ENCODE measurements at regions not wholly inside any gene's neighbourhood (a gene's known extent, or its start where the extent isn't known, plus 50 kb on each side); places are given as distances from the start of the nearest gene placed in this dataset.

- DNase-seq, result no peak
Measured at GRCh38 chr2:238727585-238728329, 120.1 kb upstream of the TWIST2 start.

- DNase-seq, result no peak
Measured at GRCh38 chr2:238728330-238729260, 119.3 kb upstream of the TWIST2 start.

DNA sequence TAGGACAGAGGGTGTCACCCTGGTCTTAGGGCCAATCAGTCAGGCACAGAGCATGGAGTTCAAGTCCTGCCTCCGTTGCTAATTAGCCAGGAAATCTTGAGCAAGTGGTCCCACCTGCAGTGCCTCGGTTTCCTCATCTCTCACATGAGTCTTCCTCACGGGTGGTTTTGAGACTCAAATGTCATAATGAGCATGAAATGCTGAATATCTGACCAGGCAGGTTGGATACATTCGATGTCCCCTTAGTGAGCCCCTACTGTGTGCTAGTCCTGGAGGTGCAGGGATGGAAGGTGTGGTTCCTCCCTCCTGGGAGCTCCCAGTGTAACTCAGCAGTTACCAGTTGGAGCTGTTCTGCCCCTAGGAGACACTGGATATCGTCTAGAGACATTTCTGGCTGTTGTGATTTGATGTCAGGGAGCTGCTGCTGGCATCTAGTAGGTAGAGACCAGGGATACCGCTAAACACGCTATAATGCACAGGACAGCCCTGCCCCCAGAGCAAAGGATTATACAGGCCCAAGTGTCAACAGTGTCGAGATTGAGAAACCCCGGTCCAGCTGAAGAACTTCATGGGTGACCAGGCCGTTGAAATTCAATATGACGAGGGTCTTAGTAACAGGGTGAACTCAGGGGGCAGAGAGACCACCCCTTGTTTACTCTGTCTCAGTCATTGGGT, 118.5 kb upstream of the TWIST2 start:
- no peak for DNase-seq

DNA sequence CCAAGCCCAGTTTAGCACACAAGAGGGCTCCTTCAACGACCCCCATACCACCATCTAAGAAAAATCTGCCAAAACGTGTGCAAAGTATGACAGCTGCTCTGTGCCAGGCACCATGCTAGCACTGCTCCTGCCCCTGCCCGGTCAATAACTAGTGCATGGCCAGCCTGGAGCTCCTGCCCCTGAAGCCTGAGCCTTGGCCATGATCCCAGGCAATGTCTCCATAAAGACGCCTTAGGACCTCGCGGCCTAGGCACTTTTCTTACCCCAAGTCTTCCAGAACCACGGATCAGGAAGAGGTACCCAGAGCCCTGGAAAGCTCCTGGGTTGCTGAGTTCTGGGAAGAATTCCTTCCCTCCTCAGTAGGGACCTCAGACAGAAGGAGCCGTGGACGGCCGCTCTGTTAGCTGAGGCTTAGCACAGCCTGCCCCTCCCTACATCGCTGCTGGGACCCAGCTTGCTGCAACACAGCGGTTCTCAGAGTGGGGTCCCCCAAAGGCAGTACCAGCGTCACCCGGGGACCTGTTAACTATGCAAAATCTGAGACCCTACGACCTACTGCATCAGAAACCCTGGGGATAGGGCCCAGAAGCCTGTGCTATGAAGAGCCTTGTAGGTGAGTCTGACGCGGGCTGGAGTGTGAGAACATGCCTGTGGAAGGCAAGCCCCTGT, 117.8 kb upstream of the TWIST2 start:
- DNase-seq, result no peak

- no peak for DNase-seq
Measured at GRCh38 chr2:238730881-238731280, 117.0 kb upstream of the TWIST2 start.

- DNase-seq, result no peak
Measured at GRCh38 chr2:238731961-238732360, 115.9 kb upstream of the TWIST2 start.

DNA sequence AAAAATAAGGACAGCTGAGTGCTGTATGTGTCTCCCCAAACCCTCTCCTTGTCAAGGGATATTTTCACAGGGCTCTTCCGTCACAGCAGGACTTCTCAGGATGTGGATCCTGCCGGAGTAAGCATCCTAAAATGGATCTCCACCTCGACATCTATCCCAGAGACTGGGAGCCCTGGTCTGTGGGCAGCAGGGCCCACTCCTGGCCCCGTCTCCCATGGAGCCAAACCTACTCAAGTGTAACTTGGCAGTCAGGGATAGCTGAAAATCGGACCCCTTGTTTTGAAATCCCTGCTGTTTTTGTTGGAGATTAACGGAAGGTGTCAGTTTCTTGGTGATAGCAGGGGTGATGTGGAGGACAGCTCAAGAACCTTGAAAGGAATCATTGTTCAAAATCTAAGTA, 109.0 kb upstream of the TWIST2 start:
- DNase-seq, result no peak

GRCh38 chr2:238739668-238740067, 108.2 kb upstream of the TWIST2 start:
- no peak for DNase-seq

DNA sequence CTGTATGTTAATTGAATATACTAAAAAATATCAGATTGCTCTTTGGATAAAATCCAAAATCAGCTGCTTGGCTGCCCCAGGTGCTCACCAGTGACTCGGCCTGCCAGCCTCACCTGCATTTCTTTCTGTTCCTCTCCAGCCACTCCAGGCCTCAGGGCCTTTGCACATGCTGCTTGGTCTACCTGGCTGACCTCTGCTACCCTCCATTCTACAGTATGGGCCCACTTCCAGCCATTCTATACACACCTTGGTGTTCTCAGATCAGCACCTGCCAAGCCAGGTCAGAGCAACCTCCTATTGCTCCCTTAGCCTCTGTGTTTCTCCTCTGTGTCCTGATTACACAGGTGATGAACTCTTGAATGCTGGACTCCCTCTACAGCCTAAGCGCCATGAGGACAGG, 106.6 kb upstream of the TWIST2 start:
- no peak for DNase-seq

DNA sequence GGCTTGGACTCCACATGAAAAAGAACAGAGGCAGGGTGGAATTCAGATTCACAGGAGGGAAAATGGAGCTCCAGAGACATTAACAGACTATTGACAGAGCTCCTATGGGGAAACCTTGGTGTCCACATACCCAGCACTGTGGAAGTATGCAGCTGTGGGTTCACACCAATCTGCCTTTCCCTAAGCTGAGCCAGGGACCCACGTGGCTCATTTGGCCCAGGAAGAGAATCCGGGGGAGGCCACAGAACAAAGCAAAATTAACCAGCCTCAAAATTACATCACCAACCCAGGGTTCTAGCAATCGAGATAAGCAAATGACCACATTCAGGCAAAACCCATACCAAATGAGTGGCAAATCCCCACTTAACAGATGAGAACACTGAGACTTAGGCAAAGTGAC, 105.8 kb upstream of the TWIST2 start:
- no peak for DNase-seq

GRCh38 chr2:238742664-238743063, 105.2 kb upstream of the TWIST2 start:
- DNase-seq, result no peak

DNA sequence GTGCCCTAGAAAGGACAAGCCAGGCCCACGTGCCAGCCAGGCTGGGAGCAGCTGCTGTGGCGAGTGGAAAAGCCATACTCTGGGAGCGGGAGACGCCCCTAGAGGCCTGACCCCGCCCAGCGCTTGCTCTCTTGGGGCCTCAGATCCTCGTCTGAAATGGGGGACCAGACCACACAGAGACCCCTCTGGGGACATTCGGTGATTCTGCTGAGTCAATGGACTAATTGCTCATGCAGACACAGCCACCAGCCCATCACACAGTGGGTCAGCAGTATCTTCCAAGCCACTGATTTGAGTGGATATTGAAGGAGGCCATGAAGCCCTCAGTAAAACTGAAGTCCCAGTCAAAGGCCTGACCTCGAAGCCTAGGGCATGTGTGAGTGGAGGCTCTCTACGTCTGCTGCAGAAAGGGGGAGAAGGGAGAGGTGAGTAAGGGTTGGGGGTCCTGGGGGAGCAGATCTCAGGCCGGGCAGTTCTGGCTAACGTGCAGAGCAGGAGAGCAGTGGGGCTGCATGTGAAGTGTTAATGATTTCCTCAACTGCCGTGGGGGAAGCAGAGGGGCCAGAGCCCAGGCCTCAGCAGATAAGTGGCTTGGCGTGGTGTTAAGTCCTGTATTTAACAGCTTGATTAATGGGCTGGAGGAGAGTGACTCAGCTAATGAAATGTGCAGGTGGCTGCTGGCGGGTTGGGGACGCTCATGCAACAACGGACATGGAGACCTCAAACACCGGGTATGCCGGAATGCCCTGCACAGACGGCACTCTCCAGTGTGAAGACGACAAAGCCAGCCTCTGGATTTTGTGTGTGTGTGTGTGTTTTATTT, 104.4 kb upstream of the TWIST2 start:
- no peak for DNase-seq

DNA sequence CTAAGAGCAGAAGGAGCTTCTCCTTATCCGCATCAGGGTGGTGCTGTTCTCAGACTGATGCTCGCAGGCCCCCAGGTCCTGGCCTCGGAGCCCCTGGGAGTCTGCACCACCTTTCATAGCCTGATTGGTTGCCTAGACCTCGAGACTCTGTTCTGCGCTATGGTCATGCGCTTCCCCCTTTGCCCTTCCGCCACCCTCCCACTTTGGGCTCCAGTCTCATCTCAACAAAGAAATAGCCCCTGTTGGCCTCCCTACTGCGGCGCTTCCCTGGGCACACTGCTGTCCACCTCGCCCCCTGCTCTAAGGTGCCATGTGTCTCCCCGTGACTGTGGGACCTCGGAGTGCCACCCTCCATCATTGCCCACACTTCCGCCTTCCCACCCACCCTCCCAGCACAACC, 102.9 kb upstream of the TWIST2 start:
- DNase-seq, result no peak

DNA sequence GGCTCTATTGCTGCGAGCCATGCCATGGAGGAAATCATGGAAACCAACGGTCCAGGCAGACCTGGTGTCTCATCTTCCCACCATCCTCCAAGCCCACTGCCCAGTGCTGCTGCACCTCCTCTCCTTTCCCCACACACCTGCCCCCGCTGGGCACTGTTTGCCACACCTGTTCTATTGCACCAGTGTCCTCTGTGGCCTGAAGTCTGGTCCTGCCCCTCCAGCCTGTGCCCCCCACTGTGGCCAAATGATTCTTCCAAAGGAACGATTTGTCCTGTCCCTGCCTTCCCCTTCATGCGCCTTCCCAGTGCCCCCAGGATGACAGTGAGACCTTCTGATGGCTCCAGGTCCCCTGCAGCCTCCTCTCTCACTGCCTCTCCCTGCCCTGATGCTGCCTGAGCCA, 101.9 kb upstream of the TWIST2 start:
- DNase-seq, result no peak

DNA sequence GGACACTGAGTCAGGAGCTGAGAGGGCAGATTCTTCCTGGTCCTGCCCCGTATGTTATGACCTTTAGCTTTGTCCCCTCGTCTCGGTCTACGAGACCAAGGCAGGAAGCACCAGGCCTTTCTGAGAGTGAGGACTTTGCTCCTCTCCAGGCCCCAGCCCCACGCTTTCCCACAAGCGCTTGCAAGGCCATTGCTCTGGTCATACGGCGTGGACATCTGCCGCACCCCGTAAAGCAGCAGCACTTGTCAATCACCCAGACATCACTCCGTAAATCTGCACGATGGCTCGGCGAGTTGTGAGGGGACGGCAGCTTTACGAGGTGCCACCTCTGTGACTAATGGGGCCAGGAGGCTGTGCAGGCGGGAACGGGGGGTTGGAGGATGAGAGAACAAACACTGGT, 100.8 kb upstream of the TWIST2 start:
- DNase-seq, result no peak

DNA sequence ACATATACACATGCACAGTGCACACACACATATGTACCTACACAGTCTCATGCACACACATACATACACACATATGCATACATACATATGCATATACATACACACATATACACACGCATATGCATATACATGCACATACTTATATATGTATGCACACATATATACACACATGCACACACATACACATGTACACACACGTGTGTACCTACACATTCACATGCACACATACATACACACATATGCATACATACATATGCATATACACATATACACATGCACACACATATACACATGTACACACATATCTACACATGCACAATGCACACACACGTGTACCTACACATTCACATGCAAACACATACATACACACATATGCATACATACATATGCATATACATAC, 100.3 kb upstream of the TWIST2 start:
- DNase-seq, result no peak

DNA sequence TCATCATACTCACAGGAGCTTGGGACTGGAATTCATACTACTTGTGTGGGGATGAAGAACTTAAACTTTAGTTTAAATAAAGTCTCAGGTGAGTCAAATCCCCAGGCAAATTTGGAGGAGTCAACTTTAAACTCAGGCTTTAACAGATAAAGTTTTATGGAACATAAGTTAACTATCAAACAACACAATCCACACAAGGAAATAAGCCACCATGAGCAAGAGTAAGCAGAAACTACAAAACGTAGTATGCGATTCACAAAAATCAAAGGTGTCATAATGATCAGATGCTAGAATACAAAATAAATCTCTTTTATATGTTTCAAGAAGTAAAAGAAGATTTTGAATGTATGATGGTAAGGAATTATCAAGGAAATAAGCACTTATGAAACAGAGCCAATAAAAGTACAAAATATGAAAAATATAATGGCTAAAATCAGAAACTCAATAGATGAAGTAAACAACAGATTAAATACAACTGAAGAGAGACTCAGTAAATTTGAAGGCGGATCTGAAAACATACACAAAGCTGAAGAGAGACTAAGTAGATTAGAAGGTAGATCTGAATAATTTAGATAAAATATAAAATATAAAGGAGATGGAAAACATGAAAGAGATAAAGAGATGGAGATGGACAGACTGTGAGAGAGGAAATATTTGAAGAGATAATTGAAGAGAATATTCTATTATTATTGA, 97.5 kb upstream of the TWIST2 start:
- DNase-seq, result no peak

GRCh38 chr2:238754259-238754658, 93.6 kb upstream of the TWIST2 start:
- no peak for DNase-seq

DNA sequence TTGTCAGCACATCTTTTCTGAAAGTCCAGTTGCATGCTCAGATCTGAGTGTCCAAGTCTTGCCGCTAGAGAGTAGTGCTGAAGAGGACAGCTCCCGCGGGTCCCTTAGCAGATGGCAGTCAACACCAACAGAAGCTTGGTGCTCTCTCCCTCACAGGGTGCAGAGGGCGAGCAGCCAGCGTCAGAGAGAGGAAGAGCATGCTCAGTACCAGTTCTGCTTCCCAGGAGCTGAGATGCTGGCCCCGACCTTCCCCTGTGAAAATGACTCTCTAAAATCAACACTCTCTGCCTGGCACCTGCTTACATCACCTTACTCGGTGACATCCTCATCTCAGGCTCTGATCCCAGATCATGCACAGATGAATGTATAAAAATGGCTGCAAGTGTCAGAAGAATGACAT, 86.0 kb upstream of the TWIST2 start:
- peak; percentile 28 for DNase-seq

- peak; percentile 24 for DNase-seq
Measured at GRCh38 chr2:238763471-238763995, 84.4 kb upstream of the TWIST2 start.

GRCh38 chr2:238765590-238765989, 82.3 kb upstream of the TWIST2 start:
- DNase-seq, result no peak
